H1 (cell line): ENCODE measurements at regions not wholly inside any gene's neighbourhood (a gene's known extent, or its start where the extent isn't known, plus 50 kb on each side); places are given as distances from the start of the nearest gene placed in this dataset.

Experiments used
- CBX8 ChIP-seq: fragments of 300-800, 300-1000 bp; sonication (generic); IDR thresholded peaks from 2 replicates; pipeline ENCODE4 v1.7.1; 2016; ENCODE audit warnings: low read depth, low read length, borderline replicate concordance
- EZH2 ChIP-seq: fragments of 200-600 bp; sonication (generic); IDR thresholded peaks from 2 replicates; pipeline ENCODE4 v1.7.1; 2012; ENCODE audit warnings: low read depth, mild to moderate bottlenecking, moderate library complexity, low read length, inconsistent platforms; ENCODE audit not compliant: severe bottlenecking
- HDAC2 ChIP-seq, 2 experiments: fragments of 300-600 bp in 1 of 2; sonication (generic) in 1 of 2; IDR thresholded peaks; 2 replicates each; pipeline ENCODE4 v1.6.1; 2011 to 2012; ENCODE audit warnings: low read depth in 2 of 2, low read length in 2 of 2, mild to moderate bottlenecking in 2 of 2, moderate library complexity in 2 of 2, borderline replicate concordance in 1 of 2, inconsistent platforms in 1 of 2
- JUN ChIP-seq: IDR thresholded peaks from 2 replicates; pipeline ENCODE4 v1.6.1; 2011; ENCODE audit warnings: low read depth, mild to moderate bottlenecking, improper control_type of control experiment, low read length
- RBBP5 ChIP-seq: IDR thresholded peaks from 2 replicates; pipeline ENCODE4 v1.7.1; 2012; ENCODE audit warnings: low read depth, mild to moderate bottlenecking, inconsistent platforms, low read length, moderate library complexity, borderline replicate concordance
- SUZ12 ChIP-seq: fragments of 200-600 bp; sonication (generic); IDR thresholded peaks from 2 replicates; pipeline ENCODE4 v1.6.1; 2012; ENCODE audit warnings: mild to moderate bottlenecking, inconsistent platforms, low read length, moderate library complexity, mixed read lengths

DNA sequence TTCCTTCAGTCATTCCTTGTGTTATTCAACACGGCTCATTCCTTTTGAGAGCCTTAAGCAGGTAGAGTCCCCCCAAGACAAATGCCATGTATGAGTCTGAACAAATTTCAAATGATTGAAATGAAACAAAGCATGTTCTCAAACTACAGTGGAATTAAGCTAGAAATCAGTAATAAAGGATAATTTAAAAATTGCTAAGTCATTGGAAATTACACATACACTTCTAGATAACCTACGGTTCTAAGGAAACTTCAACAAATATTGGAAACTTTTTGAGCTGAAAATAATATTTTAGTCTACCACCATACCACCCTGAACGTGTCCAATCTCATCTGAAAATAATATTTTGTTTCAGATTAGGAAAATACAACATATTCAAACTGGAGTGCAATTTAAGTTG lies 71.8 kb upstream of the UGP2 start (continued):
- TF ChIP-seq CBX8 (no peak), SUZ12 (no peak), HDAC2 (IDR thresholded peaks at IDR 0.05; ENCODE audit: borderline replicate concordance in 1 of 2, low read depth in 2 of 2, low read length in 2 of 2) (no peak), JUN (no peak), RBBP5 (no peak), EZH2 (no peak)
- TF ChIP-seq, all 59 proteins: peak for 0
